HG03354 (cell line): ENCODE measurements at regions not wholly inside any gene's neighbourhood (a gene's known extent, or its start where the extent isn't known, plus 50 kb on each side); places are given as distances from the start of the nearest gene placed in this dataset.
A peak's percentile ranks its signal among the peaks of the same experiment; 100 is the strongest.
"Not testable (repeated sequence)": the region's sequence is repeated elsewhere in the genome, so short reads cannot be mapped to it uniquely, and the experiment has no call there.

Experiments
- ATAC-seq: cut with Tn5 transposase; IDR thresholded peaks from one replicate; pipeline ENCODE4 v1.9.1; 2021; ENCODE audit warnings: mild to moderate bottlenecking; ENCODE audit not compliant: unreplicated experiment, poor library complexity, severe bottlenecking

GRCh38 chr9:66152406-66152805 lies 415.5 kb downstream of the FOXD4L4 start:
- not testable (repeated sequence) for ATAC-seq

- peak; percentile 100 for ATAC-seq
Observed at GRCh38 chr9:66153021-66153725, 416.2 kb downstream of the FOXD4L4 start.

- ATAC-seq: not testable (repeated sequence)
Observed at GRCh38 chr9:66153971-66154691, 417.2 kb downstream of the FOXD4L4 start.

- ATAC-seq: not testable (repeated sequence)
Observed at GRCh38 chr9:66182316-66182715, 445.4 kb downstream of the FOXD4L4 start.

GRCh38 chr9:66183648-66184047 lies 446.7 kb downstream of the FOXD4L4 start:
- not testable (repeated sequence) for ATAC-seq

GRCh38 chr9:66197199-66197598 lies 460.3 kb downstream of the FOXD4L4 start:
- ATAC-seq: not testable (repeated sequence)

GRCh38 chr9:66198421-66198820 lies 461.5 kb downstream of the FOXD4L4 start:
- ATAC-seq: not testable (repeated sequence)

GRCh38 chr9:66206617-66207016 lies 469.7 kb downstream of the FOXD4L4 start:
- ATAC-seq: peak; percentile 87

GRCh38 chr9:66207914-66208313 lies 471.0 kb downstream of the FOXD4L4 start:
- ATAC-seq: not testable (repeated sequence)

- not testable (repeated sequence) for ATAC-seq
Observed at GRCh38 chr9:66244763-66245162, 507.8 kb downstream of the FOXD4L4 start.

- not testable (repeated sequence) for ATAC-seq
Observed at GRCh38 chr9:66245481-66245880, 508.5 kb downstream of the FOXD4L4 start.

- not testable (repeated sequence) for ATAC-seq
Observed at GRCh38 chr9:66257581-66257980, 520.6 kb downstream of the FOXD4L4 start.

GRCh38 chr9:66261576-66261975 lies 524.6 kb downstream of the FOXD4L4 start:
- ATAC-seq: not testable (repeated sequence)

GRCh38 chr9:66263621-66264020 lies 526.7 kb downstream of the FOXD4L4 start:
- ATAC-seq: not testable (repeated sequence)

GRCh38 chr9:66264786-66265185 lies 527.8 kb downstream of the FOXD4L4 start:
- not testable (repeated sequence) for ATAC-seq

GRCh38 chr9:66266202-66266601 lies 529.3 kb downstream of the FOXD4L4 start:
- not testable (repeated sequence) for ATAC-seq

GRCh38 chr9:66266856-66267430 lies 530.0 kb downstream of the FOXD4L4 start:
- ATAC-seq: not testable (repeated sequence)

GRCh38 chr9:66267684-66268083 lies 530.7 kb downstream of the FOXD4L4 start:
- not testable (repeated sequence) for ATAC-seq

- ATAC-seq: not testable (repeated sequence)
Observed at GRCh38 chr9:66269024-66269423, 532.1 kb downstream of the FOXD4L4 start.

- not testable (repeated sequence) for ATAC-seq
Observed at GRCh38 chr9:66269783-66270182, 532.8 kb downstream of the FOXD4L4 start.

GRCh38 chr9:66278809-66279208 lies 541.9 kb downstream of the FOXD4L4 start:
- not testable (repeated sequence) for ATAC-seq
